ENCODE measurements at regions not wholly inside any gene's neighbourhood (a gene's known extent, or its start where the extent isn't known, plus 50 kb on each side); places are given as distances from the start of the nearest gene placed in this dataset.

GRCh38 chr1:147852706-147853225 is 49.8 kb upstream of the GJA8 start:
- no peak for DNase-seq
